IMR-90 (cell line): ENCODE measurements at regions not wholly inside any gene's neighbourhood (a gene's known extent, or its start where the extent isn't known, plus 50 kb on each side); places are given as distances from the start of the nearest gene placed in this dataset.

ENCODE experiments used
- CEBPB ChIP-seq: IDR thresholded peaks from 2 replicates; pipeline ENCODE4 v1.6.1; 2012; ENCODE audit warnings: low read depth, low read length, improper control_type of control experiment
- CHD1 ChIP-seq: IDR thresholded peaks from 2 replicates; pipeline ENCODE4 v1.6.1; 2012; ENCODE audit warnings: low read depth, low read length, improper control_type of control experiment
- CTCF ChIP-seq: conservative IDR thresholded peaks from 2 replicates; pipeline ENCODE4 v1.5.1; 2012; ENCODE audit warnings: mild to moderate bottlenecking, low read depth, low read length, improper control_type of control experiment
- ELK1 ChIP-seq: fragments of 150-350 bp; IDR thresholded peaks from 2 replicates; pipeline ENCODE4 v1.6.1; 2016; ENCODE audit warnings: low read depth, mild to moderate bottlenecking, low read length, moderate library complexity, borderline replicate concordance
- FOS ChIP-seq: fragments of 150-350 bp; IDR thresholded peaks from 2 replicates; pipeline ENCODE4 v1.6.1; 2016; ENCODE audit warnings: low read depth, low read length
- MAZ ChIP-seq: IDR thresholded peaks from 2 replicates; pipeline ENCODE4 v1.6.1; 2012; ENCODE audit warnings: low read depth, mild to moderate bottlenecking, low read length, improper control_type of control experiment, moderate library complexity, borderline replicate concordance
- MXI1 ChIP-seq: IDR thresholded peaks from 2 replicates; pipeline ENCODE4 v1.6.1; 2012; ENCODE audit warnings: low read depth, mild to moderate bottlenecking, low read length, moderate library complexity, borderline replicate concordance
- POLR2A ChIP-seq: IDR thresholded peaks from 2 replicates; pipeline ENCODE4 v1.6.1; 2012; ENCODE audit warnings: mild to moderate bottlenecking, low read depth, low read length
- RAD21 ChIP-seq: IDR thresholded peaks from 2 replicates; pipeline ENCODE4 v1.6.1; 2012; ENCODE audit warnings: low read length, improper control_type of control experiment
- SMC3 ChIP-seq: fragments of 150-350 bp; IDR thresholded peaks from 2 replicates; pipeline ENCODE4 v1.6.1; 2016; ENCODE audit warnings: low read depth, mild to moderate bottlenecking, antibody characterized with exemption, low read length, moderate library complexity
- USF2 ChIP-seq: fragments of 150-350 bp; IDR thresholded peaks from 2 replicates; pipeline ENCODE4 v1.6.1; 2017; ENCODE audit warnings: mild to moderate bottlenecking, antibody characterized with exemption, low read length, low read depth

GRCh38 chr18:41353777-41354528, 601.1 kb upstream of the PIK3C3 start:
- TF ChIP-seq CTCF (no peak), SMC3 (no peak), MXI1 (no peak), MAZ (no peak), POLR2A (no peak), RAD21 (no peak), FOS (no peak), CHD1 (no peak), USF2 (no peak), CEBPB (no peak), ELK1 (no peak)
